IMR-90 (cell line): ENCODE measurements at regions not wholly inside any gene's neighbourhood (a gene's known extent, or its start where the extent isn't known, plus 50 kb on each side); places are given as distances from the start of the nearest gene placed in this dataset.

Experiments used
- ATAC-seq: fragments of 200-7000 bp; cut with Tn5 transposase; 2 replicates; pipeline ENCODE4 v1.9.1; 2020; ENCODE audit warnings: low read depth, mild to moderate bottlenecking, moderate library complexity
- BruUV-seq: library from RNA; stranded (reverse); fragments of 400-500 nt; replicated peaks from 2 replicates; lab custom pipeline; 2021; lab: Mats Ljungman, UMichigan
- CTCF ChIA-PET: fragments of 300-600 bp; formaldehyde crosslinking; extraction: SDS; loops from one replicate; lab custom pipeline; 2021; ENCODE audit warnings: antibody characterized with exemption; lab: Yijun Ruan, JAX
- POLR2A ChIA-PET: fragments of 300-600 bp; sonication (Branson Sonifier 250); formaldehyde crosslinking; loops from one replicate; lab custom pipeline; 2022; ENCODE audit warnings: antibody characterized with exemption; ENCODE audit not compliant: unreplicated experiment; lab: Charles Lee
- DNase-seq: peaks from one replicate; pipeline ENCODE4 v3.0.0; 2013
- H2AFZ ChIP-seq: replicated peaks from 2 replicates; pipeline ENCODE3; 2013; ENCODE audit warnings: low read length, mild to moderate bottlenecking; ENCODE audit not compliant: poor library complexity
- H2AK5ac ChIP-seq: 2 replicates; pipeline ENCODE4 v1.6.1; 2013; ENCODE audit warnings: low read depth, low read length, inconsistent platforms
- H2AK9ac ChIP-seq: replicated peaks from 2 replicates; pipeline ENCODE3; 2013; ENCODE audit warnings: mild to moderate bottlenecking, low read depth, low read length, moderate library complexity; ENCODE audit not compliant: poor library complexity
- H2BK120ac ChIP-seq: 2 replicates; pipeline ENCODE4 v1.6.1; 2013; ENCODE audit warnings: low read depth, low read length, inconsistent platforms
- H2BK15ac ChIP-seq: 3 replicates; pipeline ENCODE4 v1.6.1; 2013; ENCODE audit warnings: low read depth, low read length, inconsistent platforms
- H2BK20ac ChIP-seq: 2 replicates; pipeline ENCODE4 v1.6.1; 2013; ENCODE audit warnings: low read depth, mild to moderate bottlenecking, inconsistent platforms, low read length, moderate library complexity
- H2BK5ac ChIP-seq: 2 replicates; pipeline ENCODE4 v1.6.1; 2013; ENCODE audit warnings: mild to moderate bottlenecking, low read depth, low read length, inconsistent platforms; ENCODE audit not compliant: poor library complexity, severe bottlenecking
- H3K14ac ChIP-seq: replicated peaks from 2 replicates; pipeline ENCODE4 v1.6.1; 2013; ENCODE audit warnings: low read depth, low read length, inconsistent platforms
- H3K18ac ChIP-seq: 2 replicates; pipeline ENCODE4 v1.6.1; 2013; ENCODE audit warnings: low read depth, low read length, control low read depth
- H3K23ac ChIP-seq: 2 replicates; pipeline ENCODE4 v1.6.1; 2013; ENCODE audit warnings: low read depth, low read length, inconsistent platforms
- H3K27ac ChIP-seq: 2 replicates; pipeline ENCODE4 v1.5.1; 2013; ENCODE audit warnings: mild to moderate bottlenecking, control low read depth, low read length; ENCODE audit not compliant: insufficient read depth
- H3K27me3 ChIP-seq: 2 replicates; pipeline ENCODE4 v1.6.1; 2013; ENCODE audit warnings: low read length; ENCODE audit not compliant: control insufficient read depth, insufficient read depth
- H3K36me3 ChIP-seq: 2 replicates; pipeline ENCODE4 v1.6.1; 2013; ENCODE audit warnings: low read length, mixed read lengths; ENCODE audit not compliant: control insufficient read depth, insufficient read depth
- H3K4ac ChIP-seq: 2 replicates; pipeline ENCODE4 v1.6.1; 2013; ENCODE audit warnings: low read depth, low read length, inconsistent platforms
- H3K4me1 ChIP-seq: 2 replicates; pipeline ENCODE4 v1.6.1; 2013; ENCODE audit warnings: low read length, mixed read lengths; ENCODE audit not compliant: control insufficient read depth, insufficient read depth
- H3K4me2 ChIP-seq: 2 replicates; pipeline ENCODE4 v1.6.1; 2013; ENCODE audit warnings: low read depth, mild to moderate bottlenecking, control low read depth, low read length, moderate library complexity
- H3K4me3 ChIP-seq: 2 replicates; pipeline ENCODE4 v1.5.1; 2013; ENCODE audit warnings: low read depth, mild to moderate bottlenecking, control low read depth, low read length, moderate library complexity; ENCODE audit not compliant: insufficient read depth
- H3K56ac ChIP-seq: 2 replicates; pipeline ENCODE4 v1.6.1; 2013; ENCODE audit warnings: low read length, inconsistent platforms; ENCODE audit not compliant: insufficient read depth; ENCODE audit errors: extremely low read depth
- H3K79me1 ChIP-seq, 2 experiments: 2 replicates each; pipeline ENCODE4 v1.6.1; 2013; ENCODE audit warnings: low read length in 2 of 2, inconsistent platforms in 1 of 2, low read depth in 1 of 2
- H3K9ac ChIP-seq: 2 replicates; pipeline ENCODE4 v1.6.1; 2013; ENCODE audit warnings: low read depth, low read length, control low read depth
- H3K9me1 ChIP-seq: 2 replicates; pipeline ENCODE4 v1.6.1; 2013; ENCODE audit warnings: low read length, inconsistent platforms; ENCODE audit not compliant: insufficient read depth
- H3K9me3 ChIP-seq: 2 replicates; pipeline ENCODE4 v1.6.1; 2013; ENCODE audit warnings: low read length; ENCODE audit not compliant: control insufficient read depth, insufficient read depth
- H4K20me1 ChIP-seq: 2 replicates; pipeline ENCODE4 v1.6.1; 2013; ENCODE audit warnings: low read length, inconsistent platforms; ENCODE audit not compliant: insufficient read depth
- H4K5ac ChIP-seq: 2 replicates; pipeline ENCODE4 v1.6.1; 2013; ENCODE audit warnings: mild to moderate bottlenecking, low read depth, low read length, control low read depth
- H4K8ac ChIP-seq, 2 experiments: 2 replicates each; pipeline ENCODE4 v1.6.1; 2013; ENCODE audit warnings: low read depth in 2 of 2, low read length in 2 of 2, control low read depth in 1 of 2, inconsistent platforms in 1 of 2
- H4K91ac ChIP-seq: 2 replicates; pipeline ENCODE4 v1.6.1; 2013; ENCODE audit warnings: low read depth, low read length, inconsistent platforms; ENCODE audit not compliant: insufficient read depth
- BHLHE40 ChIP-seq: fragments of 150-350 bp; IDR thresholded peaks from 2 replicates; pipeline ENCODE4 v1.6.1; 2016; ENCODE audit warnings: mild to moderate bottlenecking, low read depth, low read length
- CEBPB ChIP-seq: IDR thresholded peaks from 2 replicates; pipeline ENCODE4 v1.6.1; 2012; ENCODE audit warnings: low read depth, low read length, improper control_type of control experiment
- CTCF ChIP-seq: conservative IDR thresholded peaks from 2 replicates; pipeline ENCODE4 v1.5.1; 2012; ENCODE audit warnings: mild to moderate bottlenecking, low read depth, low read length, improper control_type of control experiment
- ELK1 ChIP-seq: fragments of 150-350 bp; IDR thresholded peaks from 2 replicates; pipeline ENCODE4 v1.6.1; 2016; ENCODE audit warnings: low read depth, mild to moderate bottlenecking, low read length, moderate library complexity, borderline replicate concordance
- MAFK ChIP-seq: IDR thresholded peaks from 2 replicates; pipeline ENCODE4 v1.6.1; 2012; ENCODE audit warnings: low read depth, low read length, improper control_type of control experiment
- MXI1 ChIP-seq: IDR thresholded peaks from 2 replicates; pipeline ENCODE4 v1.6.1; 2012; ENCODE audit warnings: low read depth, mild to moderate bottlenecking, low read length, moderate library complexity, borderline replicate concordance
- RCOR1 ChIP-seq: IDR thresholded peaks from 2 replicates; pipeline ENCODE4 v1.6.1; 2012; ENCODE audit warnings: mild to moderate bottlenecking, low read length, improper control_type of control experiment; ENCODE audit not compliant: insufficient replicate concordance
- RFX5 ChIP-seq: IDR thresholded peaks from 2 replicates; pipeline ENCODE4 v1.8.0; 2012; ENCODE audit warnings: low read depth, mild to moderate bottlenecking, low read length, moderate library complexity
- WGBS, 2 experiments: methylation state at CpG; one replicate each; pipeline versions ENCODE4 v1.1.5 to v1.1.7; 2013; ENCODE audit warnings: missing lambda C conversion rate in 2 of 2; ENCODE audit not compliant: insufficient read length in 1 of 2; ENCODE audit errors: extremely low coverage in 2 of 2; 5-methylcytosine and 5-hydroxymethylcytosine counted together
- dilution Hi-C: fragments of 300-500 bp; cut with HindIII; formaldehyde crosslinking; loops from one replicate; pipeline ENCODE4 v1.14.3; 2018; ENCODE audit warnings: low sequenced_read_pairs; ENCODE audit not compliant: unreplicated experiment
- in situ Hi-C: fragments of 300-500 bp; cut with MboI; formaldehyde crosslinking; loops from 3 replicates; pipeline ENCODE4 v1.14.3; 2019; ENCODE audit warnings: low sequenced_read_pairs, inconsistent platforms, mixed read lengths
- intact Hi-C: fragments of 100-400 bp; cut with micrococcal nuclease; formaldehyde crosslinking; loops from 2 replicates; pipeline ENCODE4 v1.10.0; 2022

- H2BK5ac ChIP-seq, result no peak overlapping the region
- in situ Hi-C loops (no loop called here), intact Hi-C loops (no loop called here), dilution Hi-C loops (no loop called here)
- H2BK20ac ChIP-seq, result no peak overlapping the region
- DNase-seq (no peak), ATAC-seq (no peak)
- H3K27me3 ChIP-seq, result no peaks in the 10 kb centered on the region
- no peaks in the 10 kb centered on the region for H4K20me1 ChIP-seq
- no peak overlapping the region for H4K8ac ChIP-seq
- H3K36me3 ChIP-seq, result no peaks in the 10 kb centered on the region
- H3K18ac ChIP-seq, result no peak overlapping the region
- H4K91ac ChIP-seq, result no peak overlapping the region
- no peak overlapping the region for H2BK15ac ChIP-seq
- no peaks in the 10 kb centered on the region for H3K79me1 ChIP-seq
- no peak overlapping the region for H3K4ac ChIP-seq
- H3K56ac ChIP-seq, result no peak overlapping the region
- no peak overlapping the region for H3K27ac ChIP-seq
- no peaks in the 10 kb centered on the region for H3K9me1 ChIP-seq
- H3K9ac ChIP-seq, result no peak overlapping the region
- no peak overlapping the region for H2BK120ac ChIP-seq
- no peak overlapping the region for H3K14ac ChIP-seq
- H3K4me3 ChIP-seq, result no peak overlapping the region
- H3K4me1 ChIP-seq, result no peaks in the 10 kb centered on the region
- no CpG with 5 or more reads among the region's 16 CpGs for WGBS, 2 experiments
- H4K5ac ChIP-seq, result no peak overlapping the region
- H2AK9ac ChIP-seq, result no peak overlapping the region
- H3K9me3 ChIP-seq, result no peaks in the 10 kb centered on the region
- POLR2A ChIA-PET, result no interaction called here
- CTCF ChIA-PET, result no interaction called here
- H2AFZ ChIP-seq, result no peak overlapping the region
- H3K23ac ChIP-seq, result no peak overlapping the region
- TF ChIP-seq BHLHE40 (no peak), MAFK (no peak), CEBPB (no peak), RFX5 (no peak), MXI1 (no peak), CTCF (no peak), ELK1 (no peak), RCOR1 (no peak)
- no TSS peak for BruUV-seq
- no peak overlapping the region for H3K4me2 ChIP-seq
- H2AK5ac ChIP-seq, result no peak overlapping the region
These were observed 108.3 kb upstream of the INPP4B start for GRCh38 chr4:142954415-142954814.
